HEK293 (cell line): ENCODE measurements at regions not wholly inside any gene's neighbourhood (a gene's known extent, or its start where the extent isn't known, plus 50 kb on each side); places are given as distances from the start of the nearest gene placed in this dataset.

Experiments used
- KLF16 ChIP-seq: fragments of 450-650 bp; formaldehyde crosslinking; IDR thresholded peaks from 2 replicates; pipeline ENCODE4 v1.5.1; 2017; ENCODE audit warnings: missing biosample characterization, missing genetic modification characterization
- PBX3 ChIP-seq: sonication (generic); formaldehyde crosslinking; IDR thresholded peaks from 2 replicates; pipeline ENCODE4 v1.8.1; 2022; ENCODE audit warnings: mild to moderate bottlenecking, moderate library complexity, missing genetic modification reagents
- SP2 ChIP-seq: fragments of 450-650 bp; formaldehyde crosslinking; IDR thresholded peaks from 2 replicates; pipeline ENCODE4 v1.5.1; 2016; ENCODE audit warnings: missing biosample characterization, missing genetic modification characterization
- ZBTB1 ChIP-seq: fragments of 450-650 bp; formaldehyde crosslinking; IDR thresholded peaks from 2 replicates; pipeline ENCODE4 v1.5.1; 2016; ENCODE audit warnings: missing biosample characterization, missing genetic modification characterization
- ZNF133 ChIP-seq: fragments of 450-650 bp; formaldehyde crosslinking; IDR thresholded peaks from 2 replicates; pipeline ENCODE4 v1.5.1; 2016; ENCODE audit warnings: missing biosample characterization, missing genetic modification characterization
- ZNF138 ChIP-seq: fragments of 450-650 bp; formaldehyde crosslinking; IDR thresholded peaks from 2 replicates; pipeline ENCODE4 v1.5.1; 2016; ENCODE audit warnings: missing biosample characterization, missing genetic modification characterization, borderline replicate concordance
- ZNF211 ChIP-seq: fragments of 450-650 bp; formaldehyde crosslinking; IDR thresholded peaks from 2 replicates; pipeline ENCODE4 v1.5.1; 2016; ENCODE audit warnings: low read depth, missing biosample characterization, missing genetic modification characterization
- ZNF24 ChIP-seq: fragments of 450-650 bp; formaldehyde crosslinking; IDR thresholded peaks from 2 replicates; pipeline ENCODE4 v1.5.1; 2016; ENCODE audit warnings: missing biosample characterization, missing genetic modification characterization
- ZNF280D ChIP-seq: fragments of 450-650 bp; formaldehyde crosslinking; IDR thresholded peaks from 2 replicates; pipeline ENCODE4 v1.5.1; 2016; ENCODE audit warnings: missing biosample characterization, missing genetic modification characterization
- ZNF426 ChIP-seq: fragments of 450-650 bp; formaldehyde crosslinking; IDR thresholded peaks from 2 replicates; pipeline ENCODE4 v1.5.1; 2017; ENCODE audit warnings: missing biosample characterization, missing genetic modification characterization, mild to moderate bottlenecking, inconsistent platforms, moderate library complexity
- TF ChIP-seq, protein P1 (sequence below): fragments of 450-650 bp; formaldehyde crosslinking; IDR thresholded peaks from 2 replicates; pipeline ENCODE4 v1.5.1; 2016; ENCODE audit warnings: missing biosample characterization, missing genetic modification characterization
- TF ChIP-seq, protein P2 (sequence below): fragments of 450-650 bp; formaldehyde crosslinking; IDR thresholded peaks from 2 replicates; pipeline ENCODE4 v1.5.1; 2016; ENCODE audit warnings: missing biosample characterization, missing genetic modification characterization
- TF ChIP-seq, protein P3 (sequence below): fragments of 450-650 bp; formaldehyde crosslinking; IDR thresholded peaks from 2 replicates; pipeline ENCODE4 v1.5.1; 2016; ENCODE audit warnings: missing biosample characterization, missing genetic modification characterization

- TF ChIP-seq, protein P1, sequence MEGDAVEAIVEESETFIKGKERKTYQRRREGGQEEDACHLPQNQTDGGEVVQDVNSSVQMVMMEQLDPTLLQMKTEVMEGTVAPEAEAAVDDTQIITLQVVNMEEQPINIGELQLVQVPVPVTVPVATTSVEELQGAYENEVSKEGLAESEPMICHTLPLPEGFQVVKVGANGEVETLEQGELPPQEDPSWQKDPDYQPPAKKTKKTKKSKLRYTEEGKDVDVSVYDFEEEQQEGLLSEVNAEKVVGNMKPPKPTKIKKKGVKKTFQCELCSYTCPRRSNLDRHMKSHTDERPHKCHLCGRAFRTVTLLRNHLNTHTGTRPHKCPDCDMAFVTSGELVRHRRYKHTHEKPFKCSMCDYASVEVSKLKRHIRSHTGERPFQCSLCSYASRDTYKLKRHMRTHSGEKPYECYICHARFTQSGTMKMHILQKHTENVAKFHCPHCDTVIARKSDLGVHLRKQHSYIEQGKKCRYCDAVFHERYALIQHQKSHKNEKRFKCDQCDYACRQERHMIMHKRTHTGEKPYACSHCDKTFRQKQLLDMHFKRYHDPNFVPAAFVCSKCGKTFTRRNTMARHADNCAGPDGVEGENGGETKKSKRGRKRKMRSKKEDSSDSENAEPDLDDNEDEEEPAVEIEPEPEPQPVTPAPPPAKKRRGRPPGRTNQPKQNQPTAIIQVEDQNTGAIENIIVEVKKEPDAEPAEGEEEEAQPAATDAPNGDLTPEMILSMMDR (tag by site-specific recombination) = no peak
- TF ChIP-seq ZNF211 (tag by site-specific recombination) (no peak), ZNF280D (no peak), ZBTB1 (tag by site-specific recombination) (no peak), ZNF24 (tag by site-specific recombination) (no peak), ZNF426 (no peak), KLF16 (tag by site-specific recombination) (no peak), SP2 (no peak), ZNF133 (tag by site-specific recombination) (no peak), PBX3 (CRISPR knock-in tag) (no peak), ZNF138 (tag by site-specific recombination) (no peak)
- TF ChIP-seq, protein P2, sequence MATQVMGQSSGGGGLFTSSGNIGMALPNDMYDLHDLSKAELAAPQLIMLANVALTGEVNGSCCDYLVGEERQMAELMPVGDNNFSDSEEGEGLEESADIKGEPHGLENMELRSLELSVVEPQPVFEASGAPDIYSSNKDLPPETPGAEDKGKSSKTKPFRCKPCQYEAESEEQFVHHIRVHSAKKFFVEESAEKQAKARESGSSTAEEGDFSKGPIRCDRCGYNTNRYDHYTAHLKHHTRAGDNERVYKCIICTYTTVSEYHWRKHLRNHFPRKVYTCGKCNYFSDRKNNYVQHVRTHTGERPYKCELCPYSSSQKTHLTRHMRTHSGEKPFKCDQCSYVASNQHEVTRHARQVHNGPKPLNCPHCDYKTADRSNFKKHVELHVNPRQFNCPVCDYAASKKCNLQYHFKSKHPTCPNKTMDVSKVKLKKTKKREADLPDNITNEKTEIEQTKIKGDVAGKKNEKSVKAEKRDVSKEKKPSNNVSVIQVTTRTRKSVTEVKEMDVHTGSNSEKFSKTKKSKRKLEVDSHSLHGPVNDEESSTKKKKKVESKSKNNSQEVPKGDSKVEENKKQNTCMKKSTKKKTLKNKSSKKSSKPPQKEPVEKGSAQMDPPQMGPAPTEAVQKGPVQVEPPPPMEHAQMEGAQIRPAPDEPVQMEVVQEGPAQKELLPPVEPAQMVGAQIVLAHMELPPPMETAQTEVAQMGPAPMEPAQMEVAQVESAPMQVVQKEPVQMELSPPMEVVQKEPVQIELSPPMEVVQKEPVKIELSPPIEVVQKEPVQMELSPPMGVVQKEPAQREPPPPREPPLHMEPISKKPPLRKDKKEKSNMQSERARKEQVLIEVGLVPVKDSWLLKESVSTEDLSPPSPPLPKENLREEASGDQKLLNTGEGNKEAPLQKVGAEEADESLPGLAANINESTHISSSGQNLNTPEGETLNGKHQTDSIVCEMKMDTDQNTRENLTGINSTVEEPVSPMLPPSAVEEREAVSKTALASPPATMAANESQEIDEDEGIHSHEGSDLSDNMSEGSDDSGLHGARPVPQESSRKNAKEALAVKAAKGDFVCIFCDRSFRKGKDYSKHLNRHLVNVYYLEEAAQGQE (tag by site-specific recombination) = no peak
- TF ChIP-seq, protein P3, sequence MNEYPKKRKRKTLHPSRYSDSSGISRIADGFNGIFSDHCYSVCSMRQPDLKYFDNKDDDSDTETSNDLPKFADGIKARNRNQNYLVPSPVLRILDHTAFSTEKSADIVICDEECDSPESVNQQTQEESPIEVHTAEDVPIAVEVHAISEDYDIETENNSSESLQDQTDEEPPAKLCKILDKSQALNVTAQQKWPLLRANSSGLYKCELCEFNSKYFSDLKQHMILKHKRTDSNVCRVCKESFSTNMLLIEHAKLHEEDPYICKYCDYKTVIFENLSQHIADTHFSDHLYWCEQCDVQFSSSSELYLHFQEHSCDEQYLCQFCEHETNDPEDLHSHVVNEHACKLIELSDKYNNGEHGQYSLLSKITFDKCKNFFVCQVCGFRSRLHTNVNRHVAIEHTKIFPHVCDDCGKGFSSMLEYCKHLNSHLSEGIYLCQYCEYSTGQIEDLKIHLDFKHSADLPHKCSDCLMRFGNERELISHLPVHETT (tag by site-specific recombination) = no peak
Measured at GRCh38 chr2:125450092-125450491, 1205.9 kb upstream of the GYPC start.
